ENCODE measurements at regions not wholly inside any gene's neighbourhood (a gene's known extent, or its start where the extent isn't known, plus 50 kb on each side); places are given as distances from the start of the nearest gene placed in this dataset.

GRCh38 chr2:18413676-18414396 is 146.6 kb downstream of the RDH14 start:
- Histone ChIP-seq H3K9ac (no peak overlapping the region), H3K27me3 (ENCODE audit: control insufficient read depth, insufficient read depth, low read length) (no peaks in the 10 kb centered on the region), H3K4me2 (ENCODE audit: low read length) (no peak overlapping the region), H3K36me3 (ENCODE audit: control insufficient read depth, insufficient read depth, low read length) (no peaks in the 10 kb centered on the region), H3K4me3 (ENCODE audit: low read depth, low read length) (no peak overlapping the region), H2AFZ (no peak overlapping the region), H3K9me3 (ENCODE audit: control insufficient read depth, low read length) (no peaks in the 10 kb centered on the region), H3K4me1 (no peaks in the 10 kb centered on the region), H3K27ac (no peak overlapping the region), H3K79me2 (no peaks in the 10 kb centered on the region)
- no peak for TF ChIP-seq CTCF (IDR thresholded peaks at IDR 0.05)

- no peaks in the 10 kb centered on the region for H3K9me3 ChIP-seq (ENCODE audit: control insufficient read depth, low read length)
- no peak overlapping the region for H2AFZ ChIP-seq
- no peaks in the 10 kb centered on the region for H3K36me3 ChIP-seq (ENCODE audit: control insufficient read depth, insufficient read depth, low read length)
- no peaks in the 10 kb centered on the region for H3K27me3 ChIP-seq (ENCODE audit: control insufficient read depth, insufficient read depth, low read length)
- H3K9ac ChIP-seq, result no peak overlapping the region
- H3K4me1 ChIP-seq, result no peaks in the 10 kb centered on the region
- TF ChIP-seq CTCF (IDR thresholded peaks at IDR 0.05), result no peak
- H3K4me3 ChIP-seq (ENCODE audit: low read depth, low read length), result no peak overlapping the region
- no peaks in the 10 kb centered on the region for H3K79me2 ChIP-seq
- H3K27ac ChIP-seq, result no peak overlapping the region
- H3K4me2 ChIP-seq (ENCODE audit: low read length), result no peak overlapping the region
These were observed 147.3 kb downstream of the RDH14 start for GRCh38 chr2:18412980-18413675.

- Histone ChIP-seq H3K79me2 (no peaks in the 10 kb centered on the region), H3K4me1 (no peaks in the 10 kb centered on the region), H3K36me3 (ENCODE audit: control insufficient read depth, insufficient read depth, low read length) (no peaks in the 10 kb centered on the region), H3K4me3 (ENCODE audit: low read depth, low read length) (no peak overlapping the region), H2AFZ (no peak overlapping the region), H3K9me3 (ENCODE audit: control insufficient read depth, low read length) (no peaks in the 10 kb centered on the region), H3K27me3 (ENCODE audit: control insufficient read depth, insufficient read depth, low read length) (no peaks in the 10 kb centered on the region), H3K27ac (no peak overlapping the region), H3K4me2 (ENCODE audit: low read length) (no peak overlapping the region), H3K9ac (no peak overlapping the region)
- TF ChIP-seq CTCF (IDR thresholded peaks at IDR 0.05), result no peak
These were observed 148.8 kb downstream of the RDH14 start for GRCh38 chr2:18411626-18412025.

GRCh38 chr2:18410543-18410942 is 149.9 kb downstream of the RDH14 start:
- Histone ChIP-seq H3K27ac (no peak overlapping the region), H2AFZ (no peak overlapping the region), H3K4me1 (no peaks in the 10 kb centered on the region), H3K36me3 (ENCODE audit: control insufficient read depth, insufficient read depth, low read length) (no peaks in the 10 kb centered on the region), H3K9ac (no peak overlapping the region), H3K4me3 (ENCODE audit: low read depth, low read length) (no peak overlapping the region), H3K9me3 (ENCODE audit: control insufficient read depth, low read length) (no peaks in the 10 kb centered on the region), H3K4me2 (ENCODE audit: low read length) (no peak overlapping the region), H3K79me2 (no peaks in the 10 kb centered on the region), H3K27me3 (ENCODE audit: control insufficient read depth, insufficient read depth, low read length) (no peaks in the 10 kb centered on the region)
- no peak for TF ChIP-seq CTCF (IDR thresholded peaks at IDR 0.05)

Data from parathyroid adenoma (tissue), 2 donors.